Upper lobe of left lung (tissue), 6 donors: ENCODE measurements at regions not wholly inside any gene's neighbourhood (a gene's known extent, or its start where the extent isn't known, plus 50 kb on each side); places are given as distances from the start of the nearest gene placed in this dataset.

Experiments used
- ATAC-seq, 2 donors: fragments of 200-7000 bp; cut with Tn5 transposase; one replicate each; pipeline ENCODE4 v1.9.1; 2022; ENCODE audit warnings: mild to moderate bottlenecking in 2 of 2, moderate library complexity in 2 of 2; ENCODE audit not compliant: low FRiP score in 2 of 2
- DNase-seq, 2 donors: peaks; one replicate each; pipeline ENCODE4 v3.0.0-alpha.2; 2019 to 2020
- H3K27ac ChIP-seq, 4 donors: fragments of 200-600 bp; sonication (generic); one replicate each; pipeline ENCODE4 v1.5.1; 2016 to 2019
- H3K27me3 ChIP-seq, 4 donors: fragments of 200-600 bp; sonication (generic); one replicate each; pipeline ENCODE4 v1.5.1; 2017 to 2019
- H3K36me3 ChIP-seq, 4 donors: fragments of 200-600 bp; sonication (generic); one replicate each; pipeline ENCODE4 v1.5.1; 2016 to 2019
- H3K4me1 ChIP-seq, 4 donors: fragments of 200-600 bp; sonication (generic); one replicate each; pipeline ENCODE4 v1.5.1; 2018 to 2019
- H3K4me3 ChIP-seq, 4 donors: fragments of 200-600 bp; sonication (generic); one replicate each; pipeline ENCODE4 v1.5.1; 2017 to 2019; ENCODE audit warnings: mild to moderate bottlenecking in 2 of 4, moderate library complexity in 1 of 4
- H3K9me3 ChIP-seq, 4 donors: fragments of 200-600 bp; sonication (generic); one replicate each; pipeline ENCODE4 v1.5.1; 2018 to 2019
- CTCF ChIP-seq, 6 experiments: fragments of 450-650 bp in 4 of 6; fragments of 200-600 bp in 2 of 6; sonication (generic) in 2 of 6; IDR thresholded peaks; one replicate each; pipeline ENCODE4 v1.5.1; 2016 to 2019; ENCODE audit warnings: antibody characterized with exemption in 6 of 6
- EP300 ChIP-seq, 4 donors: sonication (generic); formaldehyde crosslinking; IDR thresholded peaks; one replicate each; pipeline ENCODE4 v1.5.1; 2017; ENCODE audit warnings: antibody characterized with exemption in 4 of 4, control low read depth in 2 of 4
- POLR2A ChIP-seq, 4 donors: fragments of 450-650 bp; IDR thresholded peaks; one replicate each; pipeline ENCODE4 v1.5.1; 2016 to 2017; ENCODE audit warnings: antibody characterized with exemption in 4 of 4, mild to moderate bottlenecking in 2 of 4
- POLR2AphosphoS5 ChIP-seq, 2 donors: sonication (generic); formaldehyde crosslinking; IDR thresholded peaks; one replicate each; pipeline ENCODE4 v1.5.1; 2017; ENCODE audit warnings: antibody characterized with exemption in 2 of 2
- WGBS, 2 donors: methylation state at CpG; one replicate each; pipeline ENCODE4 v1.1.5; 2017 to 2018; 5-methylcytosine and 5-hydroxymethylcytosine counted together
- donor health status: DM: no; HTN: no; CAD: no; lungs with moderate emphysema.
- donor health status: DM: no; HTN: yes; CAD: no; lungs with severe emphysema.

- TF ChIP-seq EP300 (IDR thresholded peaks at IDR 0.05) (no peak), POLR2A (IDR thresholded peaks at IDR 0.05) (no peak), CTCF (IDR thresholded peaks at IDR 0.05) (no peak), POLR2AphosphoS5 (IDR thresholded peaks at IDR 0.05) (no peak)
- no peaks in the 10 kb centered on the region for H3K4me1 ChIP-seq
Measured at GRCh38 chr3:22728406-22728805, 474.7 kb upstream of the UBE2E2 start.

GRCh38 chr3:22729212-22729611 lies 473.9 kb upstream of the UBE2E2 start:
- H3K27me3 ChIP-seq, result no peaks in the 10 kb centered on the region
- H3K4me3 ChIP-seq, result no peak overlapping the region
- H3K36me3 ChIP-seq, result no peaks in the 10 kb centered on the region
- no peak overlapping the region for H3K27ac ChIP-seq
- no peaks in the 10 kb centered on the region for H3K9me3 ChIP-seq
- DNase-seq, result no peak
- TF ChIP-seq CTCF (IDR thresholded peaks at IDR 0.05) (no peak), POLR2AphosphoS5 (IDR thresholded peaks at IDR 0.05) (no peak), EP300 (IDR thresholded peaks at IDR 0.05) (no peak)
- 83 to 94% methylated on average over 5 of the region's 5 CpGs for WGBS, 2 donors
- ATAC-seq, result no peak
- no peaks in the 10 kb centered on the region for H3K4me1 ChIP-seq

More at GRCh38 chr3:22728406-22728805, 474.7 kb upstream of the UBE2E2 start:
- ATAC-seq (no peak), DNase-seq (no peak)
- H3K4me3 ChIP-seq, result no peak overlapping the region
- no peaks in the 10 kb centered on the region for H3K9me3 ChIP-seq
- 35 to 36% methylated on average over 1 of the region's 1 CpG for WGBS, 2 donors
- no peak overlapping the region for H3K27ac ChIP-seq
- H3K27me3 ChIP-seq, result no peaks in the 10 kb centered on the region
- H3K36me3 ChIP-seq, result no peaks in the 10 kb centered on the region

- 13 to 26% methylated on average over 1 of the region's 1 CpG for WGBS, 2 donors
- no peak overlapping the region for H3K27ac ChIP-seq
- ATAC-seq, result no peak
- no peaks in the 10 kb centered on the region for H3K9me3 ChIP-seq
- H3K4me1 ChIP-seq, result no peaks in the 10 kb centered on the region
- no peak overlapping the region for H3K4me3 ChIP-seq
- no peaks in the 10 kb centered on the region for H3K27me3 ChIP-seq
- no peak for TF ChIP-seq EP300 (IDR thresholded peaks at IDR 0.05)
- peak in 1 of 6 experiments; percentile 25 for TF ChIP-seq CTCF (IDR thresholded peaks at IDR 0.05)
- DNase-seq, result no peak
- no peaks in the 10 kb centered on the region for H3K36me3 ChIP-seq
Measured at GRCh38 chr3:22729981-22730380, 473.1 kb upstream of the UBE2E2 start.

- WGBS, 2 donors, result 83 to 90% methylated on average over 1 of the region's 1 CpG
- Histone ChIP-seq H3K27ac (no peak overlapping the region), H3K4me1 (no peaks in the 10 kb centered on the region), H3K36me3 (no peaks in the 10 kb centered on the region), H3K4me3 (no peak overlapping the region), H3K9me3 (no peaks in the 10 kb centered on the region), H3K27me3 (no peaks in the 10 kb centered on the region)
- no peak for TF ChIP-seq POLR2AphosphoS5 (IDR thresholded peaks at IDR 0.05)
- TF ChIP-seq CTCF (IDR thresholded peaks at IDR 0.05), result no peak
- TF ChIP-seq POLR2A (IDR thresholded peaks at IDR 0.05), result no peak
- no peak for TF ChIP-seq EP300 (IDR thresholded peaks at IDR 0.05)
- DNase-seq (no peak), ATAC-seq (no peak)
Measured at GRCh38 chr3:22730701-22731100, 472.4 kb upstream of the UBE2E2 start.

GRCh38 chr3:22731901-22732300 lies 471.2 kb upstream of the UBE2E2 start:
- DNase-seq, result no peak
- ATAC-seq, result no peak
- Histone ChIP-seq H3K27ac (no peak overlapping the region), H3K9me3 (no peaks in the 10 kb centered on the region), H3K4me1 (no peaks in the 10 kb centered on the region), H3K4me3 (no peak overlapping the region), H3K36me3 (no peaks in the 10 kb centered on the region), H3K27me3 (no peaks in the 10 kb centered on the region)
- WGBS, 2 donors, result 53 to 83% methylated on average over 1 of the region's 1 CpG
- no peak for TF ChIP-seq CTCF (IDR thresholded peaks at IDR 0.05)
- no peak for TF ChIP-seq POLR2AphosphoS5 (IDR thresholded peaks at IDR 0.05)
- TF ChIP-seq EP300 (IDR thresholded peaks at IDR 0.05), result no peak
